ENCODE measurements at regions not wholly inside any gene's neighbourhood (a gene's known extent, or its start where the extent isn't known, plus 50 kb on each side); places are given as distances from the start of the nearest gene placed in this dataset.

- H3K4me3 ChIP-seq (ENCODE audit: low read depth, low read length): no peak overlapping the region
- H3K27ac ChIP-seq: no peak overlapping the region
- H3K27me3 ChIP-seq (ENCODE audit: insufficient read depth, low read depth, severe bottlenecking): no peaks in the 10 kb centered on the region
- no peaks in the 10 kb centered on the region for H3K9me3 ChIP-seq (ENCODE audit: severe bottlenecking)
- no peak for DNase-seq
- TF ChIP-seq CTCF (IDR thresholded peaks at IDR 0.05; ENCODE audit: low read depth, low read length): no peak
- no peaks in the 10 kb centered on the region for H3K36me3 ChIP-seq
These were observed 482.1 kb downstream of the OCA2 start for GRCh38 chr15:27617013-27617412.

GRCh38 chr15:27608248-27608647 is 490.9 kb downstream of the OCA2 start:
- Histone ChIP-seq H3K4me3 (ENCODE audit: low read depth, low read length) (no peak overlapping the region), H3K27ac (no peak overlapping the region), H3K36me3 (no peaks in the 10 kb centered on the region), H3K27me3 (ENCODE audit: insufficient read depth, low read depth, severe bottlenecking) (no peaks in the 10 kb centered on the region), H3K9me3 (ENCODE audit: severe bottlenecking) (no peaks in the 10 kb centered on the region)
- TF ChIP-seq CTCF (IDR thresholded peaks at IDR 0.05; ENCODE audit: low read depth, low read length): no peak
- no peak for DNase-seq

- DNase-seq: no peak
- no peaks in the 10 kb centered on the region for H3K9me3 ChIP-seq (ENCODE audit: severe bottlenecking)
- TF ChIP-seq CTCF (IDR thresholded peaks at IDR 0.05; ENCODE audit: low read depth, low read length): no peak
These were observed 497.7 kb downstream of the OCA2 start for GRCh38 chr15:27601239-27601960.

GRCh38 chr15:27599034-27599433 is 500.1 kb downstream of the OCA2 start:
- Histone ChIP-seq H3K36me3 (no peaks in the 10 kb centered on the region), H3K27ac (no peak overlapping the region), H3K27me3 (ENCODE audit: insufficient read depth, low read depth, severe bottlenecking) (no peaks in the 10 kb centered on the region), H3K4me3 (ENCODE audit: low read depth, low read length) (no peak overlapping the region), H3K9me3 (ENCODE audit: severe bottlenecking) (no peaks in the 10 kb centered on the region)
- no peak for DNase-seq
- no peak for TF ChIP-seq CTCF (IDR thresholded peaks at IDR 0.05; ENCODE audit: low read depth, low read length)

More at GRCh38 chr15:27601239-27601960, 497.7 kb downstream of the OCA2 start:
- Histone ChIP-seq H3K36me3 (no peaks in the 10 kb centered on the region), H3K27ac (no peak overlapping the region), H3K4me3 (ENCODE audit: low read depth, low read length) (no peak overlapping the region), H3K27me3 (ENCODE audit: insufficient read depth, low read depth, severe bottlenecking) (no peaks in the 10 kb centered on the region)

- no peak for DNase-seq
- no peak overlapping the region for H3K4me3 ChIP-seq (ENCODE audit: low read depth, low read length)
- TF ChIP-seq CTCF (IDR thresholded peaks at IDR 0.05; ENCODE audit: low read depth, low read length): no peak
- no peaks in the 10 kb centered on the region for H3K9me3 ChIP-seq (ENCODE audit: severe bottlenecking)
- no peak overlapping the region for H3K27ac ChIP-seq
- H3K36me3 ChIP-seq: no peaks in the 10 kb centered on the region
- H3K27me3 ChIP-seq (ENCODE audit: insufficient read depth, low read depth, severe bottlenecking): no peaks in the 10 kb centered on the region
These were observed 500.7 kb downstream of the OCA2 start for GRCh38 chr15:27598251-27599009.

All from WERI-Rb-1 (cell line).